MM.1S (cell line): ENCODE measurements at regions not wholly inside any gene's neighbourhood (a gene's known extent, or its start where the extent isn't known, plus 50 kb on each side); places are given as distances from the start of the nearest gene placed in this dataset.

Experiments used
- CTCF ChIP-seq: fragments of 300-600 bp; sonication (generic); IDR thresholded peaks from 2 replicates; pipeline ENCODE4 v1.5.1; 2016; ENCODE audit warnings: antibody characterized with exemption, low read length, mixed read lengths
- EZH2 ChIP-seq: fragments of 300-600 bp; sonication (generic); optimal IDR thresholded peaks from 2 replicates; pipeline ENCODE3; 2017; ENCODE audit warnings: low read depth, mild to moderate bottlenecking, antibody characterized with exemption, low read length, mixed read lengths

- TF ChIP-seq CTCF: no peak
- TF ChIP-seq EZH2: no peak
These were observed 999.7 kb upstream of the PIK3C3 start for GRCh38 chr18:40955351-40955750.
